NCI-H187 treated with DMSO at 0.1 percent for 48 hours (cell line): ENCODE measurements at regions not wholly inside any gene's neighbourhood (a gene's known extent, or its start where the extent isn't known, plus 50 kb on each side); places are given as distances from the start of the nearest gene placed in this dataset.
"Not testable (repeated sequence)": the region's sequence is repeated elsewhere in the genome, so short reads cannot be mapped to it uniquely, and the experiment has no call there.

Experiments
- DNase-seq: peaks from one replicate; lab custom pipeline; 2025; lab: John Stamatoyannopoulos, UW

DNA sequence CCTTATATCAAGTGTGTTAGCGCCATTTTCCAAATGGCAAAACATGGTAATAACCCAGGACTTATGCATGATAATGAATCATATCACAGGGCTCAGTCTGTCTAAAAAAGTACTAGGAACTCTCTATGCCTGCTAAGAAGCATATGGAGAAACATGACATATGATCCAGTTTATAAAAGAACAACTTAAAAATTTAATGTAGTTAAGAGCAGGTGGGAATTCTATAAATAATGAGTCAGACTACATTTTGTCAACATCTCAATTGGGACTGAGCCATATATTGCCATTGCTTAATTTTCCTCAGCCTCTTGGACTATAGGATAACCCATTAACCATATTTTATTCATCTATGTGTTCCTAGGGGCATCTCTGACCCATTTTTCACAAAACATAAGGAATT is 360.4 kb upstream of the AGA start:
- DNase-seq = no peak

DNA sequence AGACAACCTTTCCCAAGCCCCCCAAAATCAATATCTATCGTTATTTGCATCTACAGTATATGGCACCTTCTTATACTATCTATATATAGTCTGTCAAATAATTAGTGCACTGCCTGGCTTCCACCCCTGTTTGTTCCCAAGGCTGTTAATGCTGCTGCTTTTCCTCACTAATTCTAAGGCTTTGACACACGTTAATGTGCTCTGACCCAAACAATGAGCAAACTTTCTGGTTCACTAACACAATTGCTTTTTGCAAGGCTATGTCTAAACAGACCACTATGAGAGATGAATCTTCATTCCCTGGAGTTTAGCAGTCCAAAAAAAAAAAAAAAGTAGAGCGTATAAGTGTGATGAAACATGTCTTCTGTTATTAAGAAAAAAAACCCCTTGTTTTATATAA is 360.9 kb upstream of the AGA start:
- DNase-seq = no peak

DNA sequence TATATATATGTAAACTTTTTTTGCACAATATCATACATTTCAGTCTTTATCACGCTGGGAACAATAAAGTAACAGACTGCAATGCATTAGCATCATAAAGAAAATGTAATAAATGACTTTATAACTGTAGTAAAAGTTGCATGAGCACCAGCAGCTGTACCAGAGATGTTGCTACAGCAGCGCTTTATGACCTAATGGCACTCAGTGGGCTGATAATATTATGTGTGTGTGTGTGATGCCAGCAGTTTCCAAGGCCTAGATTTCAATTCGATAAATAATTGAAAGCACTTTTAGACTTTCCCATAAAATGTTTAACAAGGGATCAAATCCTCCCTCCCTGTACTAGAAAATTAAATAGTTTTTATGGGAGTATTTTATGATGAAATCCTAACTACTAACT is 367.6 kb upstream of the AGA start:
- no peak for DNase-seq

DNA sequence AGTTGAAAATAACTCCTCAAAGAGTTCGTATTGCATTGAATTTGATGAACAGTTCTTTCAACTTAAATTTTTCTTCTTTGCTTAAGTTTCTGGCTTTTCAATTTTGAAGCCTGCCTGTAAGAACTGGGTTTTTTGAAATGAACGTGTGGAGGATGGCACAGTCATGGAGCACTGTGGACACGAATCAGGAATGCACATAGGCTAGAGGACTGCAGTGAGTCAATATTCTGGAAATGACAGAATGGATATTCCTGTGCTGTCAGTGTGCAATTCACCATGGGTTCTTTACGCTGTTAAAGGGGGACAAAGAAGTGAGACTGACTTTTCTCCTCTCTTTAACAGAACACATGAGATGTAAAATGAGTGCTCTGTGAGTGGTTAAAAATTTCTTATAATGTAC is 368.0 kb upstream of the AGA start:
- no peak for DNase-seq

DNA sequence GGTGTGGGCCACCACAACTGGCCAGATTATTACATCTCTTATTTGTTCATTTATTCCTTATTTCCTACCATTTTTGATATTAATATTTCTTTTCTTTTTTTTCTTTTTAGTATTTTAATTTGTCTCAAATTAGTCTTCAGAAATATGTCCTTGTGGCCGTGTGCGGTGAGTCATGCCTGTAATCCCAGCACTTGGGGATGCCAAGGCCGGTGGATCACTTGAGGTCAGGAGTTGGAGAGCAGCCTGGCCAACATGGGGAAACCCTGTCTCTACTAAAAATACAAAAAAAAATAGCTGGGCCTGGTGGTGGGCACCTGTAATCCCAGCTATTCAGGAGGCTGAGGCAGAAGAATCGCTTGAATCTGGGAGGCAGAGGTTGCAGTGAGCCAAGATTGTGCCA is 376.2 kb upstream of the AGA start:
- DNase-seq = not testable (repeated sequence)

DNA sequence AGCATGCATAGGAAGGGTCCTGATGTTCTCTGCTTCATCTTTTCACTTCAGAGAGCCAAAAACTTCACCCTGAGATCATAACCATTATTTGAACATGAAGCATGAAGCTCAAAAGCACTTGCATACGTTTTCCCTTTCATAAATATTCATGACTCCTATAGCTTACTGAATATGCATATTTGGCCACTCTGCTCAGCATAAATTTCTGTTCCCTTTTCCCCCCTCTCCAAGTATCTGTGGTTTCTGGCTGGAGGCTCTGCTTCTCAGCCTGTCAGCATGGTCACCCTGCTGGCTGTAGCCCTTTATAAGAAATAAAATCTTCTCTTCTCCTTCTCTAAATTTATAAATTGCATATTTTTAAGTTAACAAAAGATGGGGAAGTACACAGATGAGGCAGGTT is 384.7 kb upstream of the AGA start:
- no peak for DNase-seq

DNA sequence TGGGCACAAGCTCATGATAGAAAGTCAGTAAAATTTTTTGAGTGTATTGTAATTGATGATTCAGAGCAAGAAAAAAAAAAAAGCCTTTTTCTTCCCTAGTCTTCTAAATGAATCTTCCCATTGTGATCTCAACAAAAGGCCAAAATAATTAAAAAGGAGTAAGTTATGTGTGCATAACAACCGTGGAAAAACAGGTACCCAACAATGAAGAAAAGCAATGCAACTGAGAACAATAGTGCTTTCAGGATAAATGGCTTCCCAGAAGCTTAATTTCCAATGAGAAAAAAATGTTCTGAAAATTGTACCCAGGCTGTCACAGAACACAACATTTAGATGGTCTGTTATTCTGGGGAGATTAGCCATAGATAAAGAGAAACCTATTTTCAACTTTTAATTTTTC is 399.0 kb upstream of the AGA start:
- DNase-seq = no peak

DNA sequence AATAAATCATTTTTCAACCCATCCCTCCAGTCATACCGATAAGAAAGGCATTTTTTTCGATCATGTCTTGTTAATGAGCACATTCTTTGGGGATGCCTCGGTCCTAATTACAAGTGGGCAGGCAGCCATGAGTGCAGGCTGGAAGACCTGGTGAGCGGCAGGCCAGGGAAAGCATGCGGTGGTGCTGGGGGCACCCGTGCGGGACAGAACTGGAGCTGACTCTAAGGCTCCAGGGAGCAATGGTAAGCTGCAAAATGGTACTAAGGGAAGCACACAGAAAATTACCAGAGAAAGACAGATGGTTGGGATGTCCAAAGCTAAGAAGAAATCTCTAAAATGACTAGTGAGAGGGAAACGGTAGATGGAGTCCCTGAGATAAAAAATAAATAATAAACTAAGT is 411.0 kb upstream of the AGA start:
- no peak for DNase-seq

DNA sequence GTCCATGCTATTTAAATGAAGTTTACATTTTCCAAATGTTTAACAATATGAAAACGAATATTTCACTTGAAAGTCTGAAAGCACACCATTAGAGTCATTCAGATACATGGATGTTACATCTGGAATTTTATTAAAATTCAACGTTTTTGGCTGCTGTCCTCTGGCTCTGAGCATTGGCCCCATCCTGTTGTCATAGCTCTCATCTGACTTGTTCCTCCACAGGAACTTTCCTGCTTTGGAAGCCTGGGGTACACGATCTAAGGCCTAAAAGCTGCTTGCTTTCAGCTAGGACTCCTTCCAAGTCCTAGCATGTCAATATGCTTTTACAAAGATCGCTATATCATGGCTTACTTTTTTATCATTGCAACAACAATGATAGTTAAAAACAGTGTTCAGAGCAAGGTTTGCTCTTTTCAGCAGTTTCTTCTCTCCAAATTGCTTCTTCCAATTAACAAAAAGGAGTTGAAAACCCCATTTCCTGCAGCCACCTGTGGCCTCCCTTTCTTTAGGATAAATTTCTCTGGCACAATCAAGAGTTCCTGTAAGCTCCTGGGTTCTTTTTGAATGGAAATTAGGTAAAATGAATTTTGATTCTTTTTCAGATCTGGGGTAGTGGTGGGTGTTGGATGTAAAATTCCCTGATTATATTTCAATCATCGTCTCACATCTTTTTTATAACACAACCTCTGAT is 413.4 kb upstream of the AGA start:
- DNase-seq = no peak

DNA sequence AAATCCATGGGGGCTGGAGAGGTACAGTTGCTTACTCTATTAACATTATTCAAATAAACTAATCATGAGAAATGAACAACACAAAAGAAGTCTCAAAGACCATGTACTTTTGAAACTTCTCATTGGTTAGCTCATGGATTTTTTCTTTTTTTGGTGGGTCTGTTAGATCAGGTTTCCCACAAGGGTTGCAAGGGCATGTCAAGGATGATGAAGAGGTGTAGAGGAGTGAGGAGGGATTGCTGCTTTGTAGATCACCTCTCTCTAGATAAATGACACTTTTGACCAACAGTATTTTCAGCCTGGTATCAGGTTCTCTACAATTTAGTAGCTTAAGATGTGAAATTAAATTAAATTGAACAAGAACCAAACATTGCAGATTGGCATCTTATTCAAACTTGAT is 417.9 kb upstream of the AGA start:
- no peak for DNase-seq

DNA sequence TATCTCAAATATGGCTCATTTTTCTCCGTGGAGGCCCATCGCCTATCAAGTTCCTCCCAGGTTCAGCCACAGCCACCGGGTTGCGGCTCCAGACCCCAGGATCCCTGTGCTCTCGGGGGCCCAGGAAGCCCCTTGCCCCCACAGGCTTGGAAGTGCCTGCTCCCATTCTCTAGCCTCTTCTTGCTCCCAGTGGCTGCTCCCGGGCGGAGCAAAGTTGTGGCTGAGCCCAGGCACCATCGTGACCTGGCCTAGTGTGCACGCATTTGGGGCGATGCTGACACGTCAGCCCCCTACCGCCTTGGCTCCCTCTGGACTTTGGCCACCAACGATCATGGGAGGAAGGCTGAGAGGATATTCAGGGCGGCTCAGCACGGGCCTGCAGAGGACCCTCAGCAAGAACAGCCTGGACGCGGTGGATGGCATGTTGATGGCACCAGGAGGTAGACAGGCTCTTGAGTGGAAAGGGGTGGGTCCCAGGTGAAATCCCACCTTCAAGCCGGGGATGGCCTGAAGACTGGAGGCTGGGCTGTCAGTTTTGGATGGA is 419.4 kb upstream of the AGA start:
- no peak for DNase-seq

DNA sequence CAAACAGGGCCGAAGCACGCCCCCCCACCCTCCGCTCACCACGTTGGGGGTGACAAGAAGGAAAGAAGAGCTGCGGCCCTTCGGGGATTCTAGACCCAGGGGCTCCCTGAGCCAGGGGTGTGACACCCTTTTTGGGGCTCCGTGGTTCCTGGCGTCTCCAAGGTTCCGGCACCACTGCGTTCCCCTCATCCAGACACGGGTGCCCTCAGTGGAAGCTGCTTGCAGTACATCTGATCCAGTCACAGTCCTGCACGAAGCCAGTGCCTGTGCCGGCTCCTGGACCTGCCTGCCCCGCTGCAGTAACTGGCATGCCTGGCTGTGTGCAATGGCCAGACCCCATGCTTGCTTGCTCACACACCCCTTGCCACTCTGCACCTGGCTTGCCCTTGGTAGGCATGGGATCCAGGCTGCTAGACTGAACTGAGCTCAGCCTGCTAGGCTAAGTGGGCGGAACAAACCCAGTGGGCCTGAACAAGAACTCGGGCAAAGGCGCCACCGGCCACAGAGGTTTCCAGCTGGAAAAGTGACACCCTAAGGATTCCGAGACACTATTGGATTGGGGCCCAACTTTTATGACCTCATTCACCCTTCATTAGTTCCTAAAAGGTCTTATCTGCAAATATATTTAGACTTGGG is 420.4 kb upstream of the AGA start:
- no peak for DNase-seq

DNA sequence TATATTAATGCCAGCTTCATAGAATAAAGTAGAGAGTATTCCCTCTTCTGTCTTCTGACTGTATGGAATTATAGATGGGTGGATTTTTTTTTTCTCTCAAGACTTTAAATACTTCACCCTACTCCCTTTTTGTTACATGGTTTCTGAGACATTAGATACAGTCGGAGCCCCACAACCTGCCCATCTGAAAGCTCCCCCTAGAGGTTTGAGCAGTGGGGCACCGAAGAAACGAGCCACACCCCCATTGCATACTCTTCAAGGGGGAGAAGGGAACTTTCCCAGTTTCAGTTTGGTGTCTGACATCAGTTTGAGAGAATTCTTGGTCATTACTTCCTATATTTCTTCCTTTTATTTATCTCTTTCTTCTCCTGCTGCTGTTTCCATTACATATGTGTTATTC is 437.6 kb upstream of the AGA start:
- DNase-seq = no peak

DNA sequence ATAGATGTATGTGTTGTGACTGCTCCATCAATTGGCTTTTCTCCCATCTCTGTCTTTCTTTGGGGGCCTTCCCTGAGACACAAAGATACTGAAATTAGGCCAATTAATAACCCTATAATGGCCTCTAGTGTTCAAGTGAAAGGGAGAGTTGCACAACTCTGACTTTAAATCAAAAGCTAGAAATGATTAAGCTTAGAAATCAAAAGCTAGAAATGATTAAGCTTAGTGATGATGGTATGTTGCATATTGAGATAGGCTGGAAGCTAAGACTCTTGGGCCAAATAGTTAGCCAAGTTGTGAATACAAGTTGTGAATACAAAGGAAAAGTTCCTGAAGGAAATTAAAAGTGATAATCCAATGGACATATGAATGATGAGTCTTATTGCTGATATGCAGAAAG is 452.9 kb upstream of the AGA start:
- no peak for DNase-seq

DNA sequence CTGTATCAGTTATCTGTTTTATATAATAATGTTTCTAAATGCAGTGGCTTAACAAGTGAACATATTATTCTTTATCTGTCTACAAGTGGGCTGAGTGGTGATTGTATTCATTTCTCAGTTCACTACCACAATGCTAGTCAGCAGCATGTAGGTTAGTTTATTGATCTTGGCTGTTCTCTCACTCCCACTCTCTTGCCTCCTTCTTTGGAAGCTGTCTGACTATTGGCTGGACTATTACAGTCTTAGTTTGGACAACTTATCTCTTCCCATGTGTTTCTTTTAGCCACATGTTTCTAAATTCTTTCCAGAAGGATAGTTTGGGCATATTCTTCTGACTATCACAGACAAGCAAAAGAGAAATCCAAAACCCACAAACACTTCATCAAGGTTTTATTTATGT is 459.5 kb upstream of the AGA start:
- DNase-seq = no peak

DNA sequence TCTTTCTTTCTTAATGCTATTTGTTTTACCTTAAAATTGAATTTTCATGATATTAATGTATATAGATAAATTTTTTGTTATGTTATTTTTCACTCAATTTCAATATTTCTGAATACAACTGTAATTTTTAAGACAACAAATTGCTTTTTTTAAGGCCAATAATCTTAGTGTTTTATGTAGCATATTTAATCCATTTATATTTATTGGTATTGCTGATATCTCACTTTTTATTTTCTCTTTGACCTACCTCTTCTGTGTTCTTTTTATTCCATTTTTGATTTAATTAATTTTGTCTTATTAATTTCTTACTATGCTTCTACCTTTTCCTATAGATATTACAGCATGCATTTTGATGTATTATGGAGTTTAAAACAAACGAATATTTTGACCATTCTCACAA is 460.1 kb upstream of the AGA start:
- no peak for DNase-seq

DNA sequence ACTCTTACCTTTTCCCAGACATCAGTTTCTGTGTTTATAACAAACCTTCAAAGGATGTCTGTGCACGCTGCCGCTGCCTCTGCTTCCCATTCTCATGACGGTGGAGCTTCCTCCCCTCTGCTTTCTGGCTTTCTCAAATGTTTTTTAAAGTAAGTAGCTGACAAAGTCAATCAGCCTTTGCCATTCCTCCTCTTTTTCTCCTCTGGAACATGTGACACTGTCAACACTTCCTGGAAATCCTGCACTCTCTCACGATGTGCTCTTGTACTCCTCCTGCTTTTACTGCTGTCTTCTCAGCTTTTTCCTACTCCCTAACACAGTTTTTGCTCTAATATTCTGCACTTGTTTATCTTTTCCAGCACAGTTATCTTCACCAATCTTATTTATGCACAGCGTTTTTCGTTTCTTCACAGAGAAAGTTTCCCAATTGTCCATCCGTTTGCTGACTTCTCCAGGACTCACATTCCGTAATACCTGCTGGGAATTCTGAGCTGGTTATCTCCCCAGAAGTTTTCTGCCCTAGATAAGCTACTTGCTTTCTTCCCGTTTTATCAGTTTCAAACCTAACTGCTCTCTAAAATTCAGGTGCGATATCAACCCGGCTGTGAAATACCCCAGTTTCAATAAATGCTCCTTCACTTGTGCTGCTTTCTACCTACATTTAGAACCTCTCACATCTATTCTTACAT is 465.6 kb upstream of the AGA start:
- DNase-seq = no peak

DNA sequence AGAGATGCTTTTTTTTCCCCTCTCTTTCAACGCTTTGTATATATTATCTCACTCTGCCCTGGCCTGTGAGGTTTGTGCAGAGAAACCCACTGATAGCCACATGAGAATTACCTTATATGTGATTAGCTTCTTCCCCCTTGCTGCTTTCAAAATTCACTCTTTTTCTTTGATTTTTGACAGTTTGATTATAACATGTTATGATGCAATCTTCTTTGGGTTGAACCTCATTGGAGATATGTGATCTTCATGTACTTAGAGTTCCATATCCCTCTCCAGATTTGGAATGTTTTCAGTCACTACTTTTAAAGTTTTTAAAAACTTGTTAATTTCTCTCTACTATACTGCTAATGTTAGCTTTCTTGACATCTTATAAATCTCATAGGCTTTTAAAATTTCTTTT is 479.5 kb upstream of the AGA start:
- no peak for DNase-seq

DNA sequence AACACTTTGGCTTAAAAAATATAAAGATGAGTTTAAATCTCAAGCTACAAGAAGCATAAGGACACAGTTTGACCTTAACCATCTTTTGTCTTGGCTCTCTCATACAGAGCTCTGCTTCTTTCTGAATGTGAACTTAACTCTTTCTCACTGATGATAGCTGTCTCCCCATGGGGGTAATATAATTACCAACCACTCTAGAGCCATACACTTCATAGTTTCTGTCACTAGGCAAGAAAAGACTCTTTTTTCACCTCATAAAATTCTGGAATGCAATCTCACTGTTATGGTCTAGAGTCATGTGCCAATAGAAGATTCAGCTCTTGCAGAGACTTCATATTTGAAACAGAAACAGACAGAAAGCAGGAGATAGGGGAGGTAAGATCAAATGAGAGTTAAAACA is 481.7 kb upstream of the AGA start:
- no peak for DNase-seq

DNA sequence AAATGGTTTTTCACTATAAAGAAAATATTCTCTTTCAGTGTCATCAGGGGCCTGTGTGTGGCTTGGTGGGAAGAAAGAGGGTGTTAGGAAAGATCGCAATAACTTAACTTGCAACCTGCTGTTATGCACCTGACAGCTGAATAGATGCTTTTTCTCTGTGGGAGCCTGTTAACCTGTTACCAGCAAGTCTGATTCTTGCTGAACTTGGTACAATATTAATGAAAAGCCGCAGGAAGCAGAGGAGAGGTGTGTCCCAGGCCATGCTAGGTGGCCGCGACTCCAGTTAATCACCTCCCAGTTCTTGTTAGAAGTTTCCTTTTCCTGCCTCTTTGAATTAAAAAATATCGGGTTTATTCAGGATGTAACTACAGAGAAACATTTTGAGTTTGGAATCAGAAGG is 494.8 kb upstream of the AGA start:
- DNase-seq = no peak

DNA sequence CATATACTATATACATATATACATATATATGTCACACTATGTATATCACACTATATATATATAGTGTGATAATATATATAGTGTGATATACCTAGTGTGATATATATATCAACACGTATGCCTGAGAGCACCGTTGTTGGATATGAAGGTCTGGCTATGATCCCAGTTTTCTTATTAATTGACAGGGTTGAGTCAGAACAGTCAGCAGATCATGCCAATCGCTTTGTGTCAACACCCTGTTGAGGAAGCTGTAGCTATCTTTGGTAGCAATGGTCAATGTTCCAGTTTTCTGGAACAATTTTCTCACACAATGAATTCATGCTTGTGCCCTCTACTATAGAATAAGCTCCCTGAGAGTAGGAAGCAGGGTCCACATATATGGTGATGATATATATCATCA is 496.0 kb upstream of the AGA start:
- no peak for DNase-seq

DNA sequence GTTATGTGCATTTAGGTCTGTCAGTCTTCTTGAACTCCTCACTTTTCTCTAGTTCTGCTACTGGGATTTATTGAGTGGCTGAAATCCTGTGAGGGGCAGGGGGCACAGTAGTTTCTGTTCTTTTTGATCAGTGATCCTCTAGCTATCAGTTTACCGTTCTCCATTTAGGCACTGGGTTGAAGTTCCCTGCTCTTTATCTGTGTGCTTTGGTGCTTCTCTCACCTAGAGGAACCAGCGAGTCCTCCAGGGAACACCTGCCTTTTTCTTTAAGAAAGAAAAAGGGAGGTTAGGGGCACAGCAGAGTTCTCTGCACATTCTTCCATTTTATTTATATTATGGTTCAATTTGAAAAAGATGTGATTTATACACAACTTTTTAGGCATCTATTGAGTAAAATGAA is 503.0 kb upstream of the AGA start:
- no peak for DNase-seq

DNA sequence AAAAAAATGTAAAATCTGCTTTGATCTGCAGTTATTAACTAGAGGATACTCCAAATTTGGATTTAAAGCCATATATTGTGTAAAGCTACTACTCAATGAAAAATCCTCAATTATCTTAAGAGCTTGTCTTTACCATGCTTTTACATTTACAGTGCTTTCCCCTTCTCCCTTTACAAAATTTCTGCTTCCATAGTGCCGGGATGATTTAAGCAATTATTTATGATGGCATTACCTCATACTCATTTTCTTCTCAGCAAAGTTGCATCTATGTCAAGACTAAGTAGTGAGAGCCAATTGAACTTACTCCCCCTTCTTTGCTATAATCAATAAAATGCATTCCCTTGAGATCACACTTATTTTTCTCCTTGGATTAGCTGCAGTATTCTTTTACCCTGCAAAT is 505.4 kb upstream of the AGA start:
- no peak for DNase-seq

DNA sequence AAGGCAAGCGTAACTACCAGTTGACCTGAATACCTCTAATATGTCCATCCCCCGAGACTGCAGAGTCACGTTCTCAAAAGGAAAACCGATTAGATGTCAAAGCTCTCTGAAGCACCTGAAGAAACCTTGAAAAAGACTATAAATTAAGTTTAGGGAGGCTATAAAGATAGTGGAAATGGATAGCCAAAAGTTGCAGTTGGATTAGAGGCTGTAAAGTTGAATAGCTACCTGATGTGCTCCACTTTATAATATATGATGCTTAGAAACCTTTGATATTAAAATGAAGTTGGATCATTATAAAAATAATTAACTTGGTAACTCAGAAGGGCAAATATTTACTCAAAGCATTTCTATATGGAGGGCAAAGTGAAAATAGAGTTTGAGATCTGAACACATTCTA is 506.6 kb upstream of the AGA start:
- no peak for DNase-seq
